Endothelial cell of umbilical vein (primary cell): ENCODE measurements at regions not wholly inside any gene's neighbourhood (a gene's known extent, or its start where the extent isn't known, plus 50 kb on each side); places are given as distances from the start of the nearest gene placed in this dataset.

Experiments used
- POLR2A ChIP-seq: IDR thresholded peaks from 2 replicates; pipeline ENCODE4 v1.6.1; 2012; ENCODE audit warnings: low read depth, mild to moderate bottlenecking, control low read depth, low read length
- TF ChIP-seq, protein P1 (sequence below), 2 donors: IDR thresholded peaks; 1 replicate in 1 of 2; 2 replicates in 1 of 2; pipeline ENCODE4 v1.5.1; 2011; ENCODE audit warnings: low read length in 2 of 2, mild to moderate bottlenecking in 2 of 2, moderate library complexity in 2 of 2, control low read depth in 1 of 2, inconsistent platforms in 1 of 2, low read depth in 1 of 2; ENCODE audit not compliant: insufficient read depth in 1 of 2; ENCODE audit errors: extremely low read depth in 1 of 2
- TF ChIP-seq, protein P2 (sequence below): IDR thresholded peaks from 2 replicates; pipeline ENCODE4 v1.6.1; 2011; ENCODE audit not compliant: insufficient read depth, insufficient read length

DNA sequence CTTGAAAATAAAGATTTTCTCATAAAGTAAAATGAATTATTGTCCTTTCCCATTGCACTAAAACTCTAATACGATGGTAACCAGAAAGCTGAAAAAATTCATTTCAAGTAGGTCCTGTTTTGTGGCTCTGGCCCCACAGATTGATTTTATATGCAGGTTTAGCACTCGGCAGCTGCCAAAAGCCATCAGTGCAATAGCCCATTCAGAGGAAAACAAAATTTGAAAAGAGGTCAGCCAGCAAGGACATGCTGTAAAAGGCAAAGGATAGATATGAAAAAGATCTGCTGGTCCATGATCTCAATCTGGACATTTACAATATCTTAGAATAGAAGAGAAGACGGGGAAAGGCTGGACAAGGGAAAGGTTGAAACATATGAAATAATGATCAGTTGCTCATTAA lies 414.8 kb upstream of the NOVA1 start:
- TF ChIP-seq, protein P1, sequence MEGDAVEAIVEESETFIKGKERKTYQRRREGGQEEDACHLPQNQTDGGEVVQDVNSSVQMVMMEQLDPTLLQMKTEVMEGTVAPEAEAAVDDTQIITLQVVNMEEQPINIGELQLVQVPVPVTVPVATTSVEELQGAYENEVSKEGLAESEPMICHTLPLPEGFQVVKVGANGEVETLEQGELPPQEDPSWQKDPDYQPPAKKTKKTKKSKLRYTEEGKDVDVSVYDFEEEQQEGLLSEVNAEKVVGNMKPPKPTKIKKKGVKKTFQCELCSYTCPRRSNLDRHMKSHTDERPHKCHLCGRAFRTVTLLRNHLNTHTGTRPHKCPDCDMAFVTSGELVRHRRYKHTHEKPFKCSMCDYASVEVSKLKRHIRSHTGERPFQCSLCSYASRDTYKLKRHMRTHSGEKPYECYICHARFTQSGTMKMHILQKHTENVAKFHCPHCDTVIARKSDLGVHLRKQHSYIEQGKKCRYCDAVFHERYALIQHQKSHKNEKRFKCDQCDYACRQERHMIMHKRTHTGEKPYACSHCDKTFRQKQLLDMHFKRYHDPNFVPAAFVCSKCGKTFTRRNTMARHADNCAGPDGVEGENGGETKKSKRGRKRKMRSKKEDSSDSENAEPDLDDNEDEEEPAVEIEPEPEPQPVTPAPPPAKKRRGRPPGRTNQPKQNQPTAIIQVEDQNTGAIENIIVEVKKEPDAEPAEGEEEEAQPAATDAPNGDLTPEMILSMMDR (IDR thresholded peaks at IDR 0.05; ENCODE audit: extremely low read depth in 1 of 2, insufficient read depth in 1 of 2, low read depth in 1 of 2, low read length in 2 of 2): no peak
- TF ChIP-seq, protein P2, sequence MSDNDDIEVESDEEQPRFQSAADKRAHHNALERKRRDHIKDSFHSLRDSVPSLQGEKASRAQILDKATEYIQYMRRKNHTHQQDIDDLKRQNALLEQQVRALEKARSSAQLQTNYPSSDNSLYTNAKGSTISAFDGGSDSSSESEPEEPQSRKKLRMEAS: no peak
- no peak for TF ChIP-seq POLR2A
